Transverse colon (tissue), 3 donors: ENCODE measurements at regions not wholly inside any gene's neighbourhood (a gene's known extent, or its start where the extent isn't known, plus 50 kb on each side); places are given as distances from the start of the nearest gene placed in this dataset.

ENCODE experiments used
- CTCF ChIP-seq, 5 experiments: fragments of 200-600 bp in 3 of 5; fragments of 450-650 bp in 2 of 5; sonication (generic) in 3 of 5; IDR thresholded peaks; 1 replicate in 2 of 5; 2 replicates in 3 of 5; pipeline ENCODE4 v1.5.1; 2016 to 2017; ENCODE audit warnings: antibody characterized with exemption in 5 of 5, inconsistent platforms in 3 of 5, mild to moderate bottlenecking in 2 of 5, moderate library complexity in 1 of 5
- EP300 ChIP-seq: sonication (generic); formaldehyde crosslinking; IDR thresholded peaks from one replicate; pipeline ENCODE4 v1.6.1; 2017; ENCODE audit warnings: antibody characterized with exemption, low read depth
- POLR2A ChIP-seq: fragments of 450-650 bp; IDR thresholded peaks from one replicate; pipeline ENCODE4 v1.6.1; 2016; ENCODE audit warnings: antibody characterized with exemption, mild to moderate bottlenecking, moderate library complexity

- no peak for TF ChIP-seq EP300
- TF ChIP-seq CTCF (IDR thresholded peaks at IDR 0.05) = no peak
- no peak for TF ChIP-seq POLR2A
Measured at GRCh38 chr21:15966651-15967050, 236.9 kb downstream of the USP25 start.
